Posterior vena cava (tissue), 2 donors: ENCODE measurements at regions not wholly inside any gene's neighbourhood (a gene's known extent, or its start where the extent isn't known, plus 50 kb on each side); places are given as distances from the start of the nearest gene placed in this dataset.

Experiments used
- DNase-seq: peaks from one replicate; pipeline ENCODE4 v3.0.0-alpha.2; 2020; ENCODE audit warnings: low spot score
- intact Hi-C, 2 donors: fragments of 100-400 bp; cut with DNase I; formaldehyde crosslinking; loops; one replicate each; pipeline versions ENCODE4 v1.14.1 to v1.14.2; 2022 to 2023
- donor health status: DM: yes; HTN: yes; CAD: no.
- donor health status: DM: yes; HTN: yes; CAD: no.

- DNase-seq = no peak
- intact Hi-C loops = no loop called here
These were observed 174.1 kb upstream of the HS3ST1 start for GRCh38 chr4:11602606-11603340.

DNA sequence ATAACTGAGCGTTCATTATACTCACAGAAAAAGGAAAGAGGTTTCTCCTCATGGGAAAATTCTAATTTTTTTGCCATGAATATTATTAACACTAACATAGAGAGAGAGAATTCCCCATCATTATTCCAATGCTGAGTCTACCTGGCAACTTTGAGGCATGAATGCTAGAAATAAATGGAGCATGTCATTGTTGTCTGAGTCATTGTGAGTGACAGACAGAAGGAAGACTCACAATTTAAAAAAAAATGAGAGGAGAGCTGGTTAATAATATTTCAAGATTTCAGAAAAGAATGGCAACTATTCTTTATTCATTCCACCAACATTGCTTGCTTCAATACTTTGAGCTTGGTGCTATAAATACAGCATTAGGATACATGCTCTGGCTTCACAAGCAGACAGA, 170.4 kb upstream of the HS3ST1 start:
- no peak for DNase-seq

GRCh38 chr4:11598591-11598990, 169.9 kb upstream of the HS3ST1 start:
- no peak for DNase-seq
- intact Hi-C loops = no loop called here

More for the DNA sequence above, 170.4 kb upstream of the HS3ST1 start:
- intact Hi-C loops = no loop called here

- intact Hi-C loops = no loop called here
- DNase-seq = no peak
These were observed 168.8 kb upstream of the HS3ST1 start for GRCh38 chr4:11597506-11597905.

DNA sequence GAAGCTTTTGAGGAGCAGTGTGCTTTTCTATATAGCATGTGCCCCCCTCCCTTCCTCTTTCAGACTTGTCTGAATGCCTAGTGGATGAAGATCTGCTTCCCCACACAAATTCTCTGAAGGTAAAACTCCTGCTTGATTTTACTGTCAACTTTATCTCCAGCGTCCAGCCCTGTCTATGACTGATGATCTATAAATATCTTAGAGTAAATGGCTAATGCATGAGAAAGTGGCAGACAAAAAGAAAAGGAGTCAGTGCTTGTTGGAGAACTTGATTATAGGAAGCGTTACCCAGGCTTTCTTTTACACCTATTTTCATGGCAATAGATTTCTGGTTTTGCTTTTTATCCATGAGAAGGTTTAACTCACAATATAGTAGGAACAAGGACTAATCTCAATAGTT, 168.3 kb upstream of the HS3ST1 start:
- no peak for DNase-seq
- intact Hi-C loops = no loop called here

- intact Hi-C loops = no loop called here
- no peak for DNase-seq
These were observed 165.0 kb upstream of the HS3ST1 start for GRCh38 chr4:11593576-11594116.

DNA sequence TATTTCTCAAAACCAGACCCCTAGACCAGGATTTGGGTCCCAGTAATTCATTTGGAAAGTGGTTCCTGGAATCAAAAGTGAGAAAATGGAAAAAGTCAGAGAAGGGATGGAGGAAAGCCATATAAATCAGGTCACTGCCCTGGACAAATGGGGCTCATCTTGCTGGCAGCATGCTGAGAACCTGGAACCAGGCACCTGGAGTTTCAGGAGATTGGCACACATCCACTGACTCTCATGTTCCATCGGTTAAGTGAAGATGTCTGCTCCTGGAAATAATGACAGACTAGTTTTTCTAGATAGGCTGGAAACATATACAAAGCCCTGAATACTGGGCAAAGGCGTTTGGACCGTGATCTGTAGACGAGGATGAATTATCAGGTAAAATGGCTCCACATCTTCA, 163.6 kb upstream of the HS3ST1 start:
- intact Hi-C loops = no loop called here
- no peak for DNase-seq

- intact Hi-C loops = no loop called here
- DNase-seq = no peak
These were observed 161.4 kb upstream of the HS3ST1 start for GRCh38 chr4:11590132-11590531.

DNA sequence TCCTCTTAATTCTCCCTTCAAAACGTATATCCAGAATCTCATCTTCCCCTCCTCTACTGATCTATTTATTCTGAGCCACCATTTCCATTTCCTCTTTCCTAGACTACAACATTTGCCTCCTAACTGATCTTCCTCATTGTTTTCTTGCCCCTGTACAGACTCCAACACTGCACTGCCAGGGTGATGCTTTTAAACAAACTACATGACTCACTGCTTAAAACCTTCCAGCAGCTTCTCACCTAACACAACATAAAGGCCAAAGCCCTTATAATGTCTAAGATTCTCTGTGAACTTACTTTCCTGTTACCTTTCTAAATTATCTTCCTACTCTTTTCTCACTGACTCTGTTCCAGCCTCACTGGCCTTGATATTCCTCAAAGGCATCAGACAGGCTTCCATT, 161.0 kb upstream of the HS3ST1 start:
- intact Hi-C loops = no loop called here
- DNase-seq = no peak

DNA sequence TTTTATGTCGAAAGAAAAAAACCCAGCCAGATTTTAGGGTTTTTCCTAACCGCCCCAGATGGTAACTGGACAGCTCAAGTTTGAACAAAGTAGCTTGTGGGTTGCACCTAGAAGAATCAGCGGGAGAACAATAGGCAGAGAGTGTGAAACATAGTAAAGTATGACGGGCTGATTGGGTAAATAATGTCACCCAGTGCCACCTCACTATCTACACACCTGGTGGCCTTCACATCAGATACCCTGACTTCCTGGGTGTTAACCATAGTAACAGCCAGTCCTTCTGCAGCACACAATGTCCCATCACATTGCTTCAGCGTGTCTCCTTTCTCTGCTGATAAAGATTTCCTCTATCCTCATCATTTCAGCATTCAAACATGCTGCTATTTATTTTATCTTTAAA, 159.1 kb upstream of the HS3ST1 start:
- intact Hi-C loops = no loop called here
- no peak for DNase-seq

GRCh38 chr4:11585506-11585905, 156.8 kb upstream of the HS3ST1 start:
- intact Hi-C loops = no loop called here
- no peak for DNase-seq

- intact Hi-C loops = no loop called here
- no peak for DNase-seq
These were observed 139.8 kb upstream of the HS3ST1 start for GRCh38 chr4:11568511-11568910.

DNA sequence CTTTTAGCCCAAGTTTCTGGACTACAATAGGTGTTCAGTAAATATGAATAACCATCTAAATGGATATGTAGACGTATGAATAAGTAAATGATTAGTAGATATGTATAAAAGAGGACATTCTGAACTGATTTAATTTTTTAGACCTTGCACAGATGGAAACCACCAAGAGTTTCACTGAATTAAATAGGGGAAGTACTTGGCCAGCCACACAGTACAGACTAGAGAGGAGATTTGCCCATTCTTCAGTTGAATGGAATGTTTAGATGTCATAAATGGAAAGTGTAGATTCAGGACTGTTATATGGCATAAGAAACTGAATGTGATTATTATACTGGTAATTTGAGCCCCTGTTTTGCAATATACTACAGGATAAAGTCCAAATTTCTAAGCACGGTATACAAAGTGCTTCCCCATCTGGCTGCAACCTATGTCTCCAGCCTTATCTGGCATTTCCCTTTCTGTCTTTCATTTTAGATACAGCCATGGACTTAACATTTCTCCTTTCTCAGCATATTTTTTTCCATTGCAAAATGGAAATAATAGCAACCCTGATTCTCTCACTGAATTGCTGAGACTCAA, 137.8 kb upstream of the HS3ST1 start:
- intact Hi-C loops = no loop called here
- DNase-seq = no peak

GRCh38 chr4:11565899-11566298, 137.2 kb upstream of the HS3ST1 start:
- no peak for DNase-seq
- intact Hi-C loops = no loop called here

GRCh38 chr4:11565213-11565612, 136.5 kb upstream of the HS3ST1 start:
- no peak for DNase-seq
- intact Hi-C loops = no loop called here

DNA sequence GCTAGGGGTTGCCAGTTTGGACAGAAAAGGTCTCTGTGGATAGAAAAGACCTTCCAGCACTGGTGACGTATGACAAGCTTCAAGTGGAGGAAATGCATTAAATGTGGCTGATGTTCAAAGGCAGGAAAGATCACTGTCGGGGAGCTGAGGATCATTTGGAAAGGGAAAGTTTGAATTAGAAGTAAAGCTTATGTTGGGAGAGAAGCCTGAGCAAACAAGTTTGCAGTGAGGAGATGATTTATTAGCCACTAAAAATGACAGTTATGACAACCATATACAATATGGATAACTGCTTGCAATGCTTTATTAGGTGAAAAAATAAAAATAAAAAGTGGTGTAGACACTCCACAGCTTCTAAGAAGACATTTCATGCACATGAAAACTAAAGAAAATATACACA, 135.3 kb upstream of the HS3ST1 start:
- DNase-seq = no peak
- intact Hi-C loops = no loop called here

DNA sequence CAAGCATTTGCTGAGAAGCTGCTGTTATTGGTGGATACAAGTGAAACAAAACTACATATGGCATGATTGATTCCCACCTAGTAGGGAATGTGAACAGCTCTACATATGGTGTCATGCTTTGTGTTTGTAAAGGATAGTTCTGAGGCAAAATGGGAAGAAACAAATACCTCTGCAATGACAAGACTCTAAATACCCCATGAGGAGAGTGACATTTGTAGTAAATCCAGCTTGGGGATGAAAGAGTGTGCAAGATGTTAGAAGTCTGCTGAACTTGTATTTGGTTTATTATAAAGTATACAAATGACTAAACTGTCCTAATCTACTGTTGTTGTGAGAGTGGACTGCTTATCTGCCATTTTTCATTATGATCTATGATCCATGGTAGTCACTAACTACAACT, 120.8 kb upstream of the HS3ST1 start:
- no peak for DNase-seq
- intact Hi-C loops = no loop called here

DNA sequence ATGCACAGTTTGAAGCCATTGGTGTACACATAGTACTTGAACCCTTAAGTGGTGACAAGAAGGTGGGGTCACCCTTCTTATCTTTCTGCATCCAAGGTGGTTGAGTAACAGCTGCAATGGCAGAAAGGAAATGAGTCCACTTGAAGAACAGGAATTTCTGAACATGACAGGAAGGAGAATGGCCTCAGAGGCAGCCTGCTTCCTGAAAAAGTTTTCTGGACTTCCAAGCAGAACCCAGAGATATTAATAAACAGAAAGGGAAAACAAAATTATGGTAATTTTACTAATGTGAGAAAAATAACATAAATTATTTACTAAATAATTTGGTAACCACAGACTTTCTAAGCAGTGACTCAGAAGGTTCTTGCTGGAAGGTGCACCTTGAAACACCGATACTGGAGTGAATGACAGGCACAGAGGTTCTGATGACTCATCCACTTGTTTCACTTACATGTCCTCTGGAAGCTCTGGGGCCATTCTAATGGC, 119.9 kb upstream of the HS3ST1 start:
- intact Hi-C loops = no loop called here
- DNase-seq = no peak

GRCh38 chr4:11546391-11547175, 117.9 kb upstream of the HS3ST1 start:
- no peak for DNase-seq
- intact Hi-C loops = no loop called here

DNA sequence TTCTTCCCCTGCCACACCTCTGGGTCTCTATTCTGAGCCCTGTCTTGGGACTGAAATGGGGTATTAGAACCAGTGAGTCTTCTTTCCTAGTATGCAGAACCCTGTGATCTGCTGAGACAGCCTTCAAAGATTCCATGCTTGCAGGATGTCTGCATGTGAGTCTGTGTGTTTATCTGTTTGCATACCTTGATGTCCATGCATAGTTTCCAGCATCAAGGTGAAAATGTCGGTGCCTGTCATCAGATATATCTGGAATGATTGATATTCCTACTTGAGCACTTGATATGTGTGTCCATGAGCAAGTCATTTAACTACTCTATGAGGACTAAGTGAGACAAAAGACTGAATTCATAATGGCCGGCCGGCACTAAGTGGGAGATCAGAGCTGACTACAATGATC, 117.0 kb upstream of the HS3ST1 start:
- intact Hi-C loops = no loop called here

More for the DNA sequence above, 117.0 kb upstream of the HS3ST1 start:
- no peak for DNase-seq
